Hepatocyte (in vitro differentiated cells): ENCODE measurements at regions not wholly inside any gene's neighbourhood (a gene's known extent, or its start where the extent isn't known, plus 50 kb on each side); places are given as distances from the start of the nearest gene placed in this dataset.

Source experiments
- DNase-seq: peaks from one replicate; pipeline ENCODE4 v3.0.0-alpha.2; 2016; ENCODE audit warnings: low spot score
- H2AFZ ChIP-seq: fragments of 200-600 bp; sonication (generic); 2 replicates; pipeline ENCODE4 v1.6.0; 2016; ENCODE audit warnings: antibody characterized with exemption, mild to moderate bottlenecking
- H3K27ac ChIP-seq: fragments of 200-600 bp; sonication (generic); 2 replicates; pipeline ENCODE4 v1.5.1; 2016; ENCODE audit warnings: mild to moderate bottlenecking
- H3K27me3 ChIP-seq: fragments of 200-600 bp; sonication (generic); 2 replicates; pipeline ENCODE4 v1.6.1; 2016
- H3K36me3 ChIP-seq: fragments of 200-600 bp; sonication (generic); replicated peaks from 2 replicates; pipeline ENCODE4 v1.5.1; 2016; ENCODE audit warnings: low read depth; ENCODE audit not compliant: insufficient read depth
- H3K4me1 ChIP-seq: fragments of 200-600 bp; sonication (generic); 2 replicates; pipeline ENCODE4 v1.5.1; 2016; ENCODE audit warnings: mild to moderate bottlenecking, moderate library complexity; ENCODE audit not compliant: insufficient read depth
- H3K4me2 ChIP-seq: fragments of 200-600 bp; sonication (generic); 2 replicates; pipeline ENCODE4 v1.6.0; 2016
- H3K4me3 ChIP-seq: fragments of 200-600 bp; sonication (generic); 2 replicates; pipeline ENCODE4 v1.5.1; 2016; ENCODE audit warnings: mild to moderate bottlenecking
- H3K79me2 ChIP-seq: fragments of 200-600 bp; sonication (generic); 2 replicates; pipeline ENCODE4 v1.6.0; 2017; ENCODE audit warnings: mild to moderate bottlenecking
- H3K9me2 ChIP-seq: fragments of 200-600 bp; sonication (generic); replicated peaks from 2 replicates; pipeline ENCODE4 v1.6.0; 2017; ENCODE audit warnings: mild to moderate bottlenecking; ENCODE audit not compliant: insufficient read depth
- H3K9me3 ChIP-seq: fragments of 200-600 bp; sonication (generic); 2 replicates; pipeline ENCODE4 v1.5.1; 2016; ENCODE audit warnings: low read depth, mild to moderate bottlenecking
- H4K20me1 ChIP-seq: fragments of 200-600 bp; sonication (generic); 2 replicates; pipeline ENCODE4 v1.6.0; 2016; ENCODE audit warnings: mild to moderate bottlenecking; ENCODE audit not compliant: insufficient read depth, poor library complexity, severe bottlenecking
- EZH2 ChIP-seq: fragments of 200-600 bp; sonication (generic); IDR thresholded peaks from 2 replicates; pipeline ENCODE4 v1.6.1; 2016; ENCODE audit warnings: antibody characterized with exemption, mild to moderate bottlenecking, borderline replicate concordance
- EZH2phosphoT487 ChIP-seq: fragments of 200-600 bp; sonication (generic); IDR thresholded peaks from one replicate; pipeline ENCODE4 v1.6.1; 2018; ENCODE audit warnings: antibody characterized with exemption, mild to moderate bottlenecking, low read depth, moderate library complexity; ENCODE audit not compliant: unreplicated experiment, severe bottlenecking
- WGBS: methylation state at CpG from one replicate; pipeline ENCODE4 v1.1.6; 2016; ENCODE audit warnings: low lambda C conversion rate; ENCODE audit errors: missing lambda C conversion rate; 5-methylcytosine and 5-hydroxymethylcytosine counted together
- TF ChIP-seq, protein P1 (sequence below): fragments of 200-600 bp; sonication (generic); IDR thresholded peaks from 2 replicates; pipeline ENCODE4 v1.5.1; 2016; ENCODE audit warnings: antibody characterized with exemption, mild to moderate bottlenecking; ENCODE audit not compliant: poor library complexity

DNA sequence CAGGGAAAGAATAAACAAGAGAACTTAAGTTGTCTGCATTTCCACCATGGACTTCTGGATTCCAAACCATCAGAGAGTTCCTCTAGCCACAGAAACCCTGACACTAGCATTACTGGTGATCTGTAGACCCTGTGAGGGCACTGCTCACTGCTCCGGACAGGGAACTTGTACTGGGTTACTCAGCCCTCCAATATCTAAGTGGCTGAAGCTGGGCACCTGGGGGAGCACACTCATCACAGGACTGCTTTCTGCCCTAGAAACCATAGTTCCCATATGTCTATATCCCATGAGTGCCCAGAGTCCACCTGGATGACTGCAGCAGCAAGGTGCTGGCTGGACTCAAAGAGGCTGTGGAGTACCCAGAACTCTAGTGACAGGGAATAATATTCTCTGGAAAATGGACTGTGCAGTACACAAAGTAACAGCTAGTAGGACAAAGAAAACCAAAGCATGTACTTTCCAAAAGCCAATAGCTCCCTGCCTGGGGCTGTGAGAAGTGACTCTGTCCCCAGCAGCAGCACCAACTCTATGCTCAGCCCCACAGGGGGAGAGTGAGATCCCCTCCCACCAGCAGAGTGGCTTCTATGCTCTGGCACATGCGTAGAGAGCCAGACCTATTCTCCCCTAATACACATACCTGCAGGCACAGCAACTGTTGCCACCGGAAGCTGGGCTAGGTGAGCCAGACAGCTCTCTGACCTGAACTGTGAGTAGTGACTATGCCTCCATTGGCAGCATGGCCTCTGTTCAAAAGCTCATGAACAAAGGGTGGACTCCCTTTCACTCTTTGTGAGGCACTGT lies 472.9 kb upstream of the FTMT start:
- no peak for DNase-seq

GRCh38 chr5:121380066-121380465 lies 471.6 kb upstream of the FTMT start:
- no peaks in the 10 kb centered on the region for H3K36me3 ChIP-seq
- H3K9me2 ChIP-seq: no peaks in the 10 kb centered on the region
- H3K4me1 ChIP-seq: no peaks in the 10 kb centered on the region
- H3K9me3 ChIP-seq: no peaks in the 10 kb centered on the region
- TF ChIP-seq, protein P1, sequence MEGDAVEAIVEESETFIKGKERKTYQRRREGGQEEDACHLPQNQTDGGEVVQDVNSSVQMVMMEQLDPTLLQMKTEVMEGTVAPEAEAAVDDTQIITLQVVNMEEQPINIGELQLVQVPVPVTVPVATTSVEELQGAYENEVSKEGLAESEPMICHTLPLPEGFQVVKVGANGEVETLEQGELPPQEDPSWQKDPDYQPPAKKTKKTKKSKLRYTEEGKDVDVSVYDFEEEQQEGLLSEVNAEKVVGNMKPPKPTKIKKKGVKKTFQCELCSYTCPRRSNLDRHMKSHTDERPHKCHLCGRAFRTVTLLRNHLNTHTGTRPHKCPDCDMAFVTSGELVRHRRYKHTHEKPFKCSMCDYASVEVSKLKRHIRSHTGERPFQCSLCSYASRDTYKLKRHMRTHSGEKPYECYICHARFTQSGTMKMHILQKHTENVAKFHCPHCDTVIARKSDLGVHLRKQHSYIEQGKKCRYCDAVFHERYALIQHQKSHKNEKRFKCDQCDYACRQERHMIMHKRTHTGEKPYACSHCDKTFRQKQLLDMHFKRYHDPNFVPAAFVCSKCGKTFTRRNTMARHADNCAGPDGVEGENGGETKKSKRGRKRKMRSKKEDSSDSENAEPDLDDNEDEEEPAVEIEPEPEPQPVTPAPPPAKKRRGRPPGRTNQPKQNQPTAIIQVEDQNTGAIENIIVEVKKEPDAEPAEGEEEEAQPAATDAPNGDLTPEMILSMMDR: no peak
- TF ChIP-seq EZH2: no peak
- no peak for TF ChIP-seq EZH2phosphoT487
- WGBS: 80% methylated on average over 2 of the region's 2 CpGs
- H2AFZ ChIP-seq: no peak overlapping the region
- H3K79me2 ChIP-seq: no peaks in the 10 kb centered on the region
- no peak for DNase-seq
- no peak overlapping the region for H3K27ac ChIP-seq
- no peaks in the 10 kb centered on the region for H4K20me1 ChIP-seq
- H3K4me2 ChIP-seq: no peak overlapping the region
- H3K4me3 ChIP-seq: no peak overlapping the region
- H3K27me3 ChIP-seq: no peaks in the 10 kb centered on the region

More for the DNA sequence above, 472.9 kb upstream of the FTMT start:
- WGBS: 87% methylated on average over 3 of the region's 3 CpGs
- no peak overlapping the region for H3K27ac ChIP-seq
- H3K4me3 ChIP-seq: no peak overlapping the region
- no peaks in the 10 kb centered on the region for H3K9me2 ChIP-seq
- H4K20me1 ChIP-seq: no peaks in the 10 kb centered on the region
- no peaks in the 10 kb centered on the region for H3K79me2 ChIP-seq
- no peaks in the 10 kb centered on the region for H3K4me1 ChIP-seq
- TF ChIP-seq, protein P1: no peak
- TF ChIP-seq EZH2phosphoT487: no peak
- TF ChIP-seq EZH2: no peak
- no peak overlapping the region for H3K4me2 ChIP-seq
- H3K36me3 ChIP-seq: no peaks in the 10 kb centered on the region
- no peaks in the 10 kb centered on the region for H3K27me3 ChIP-seq
- H3K9me3 ChIP-seq: no peaks in the 10 kb centered on the region
- H2AFZ ChIP-seq: no peak overlapping the region

DNA sequence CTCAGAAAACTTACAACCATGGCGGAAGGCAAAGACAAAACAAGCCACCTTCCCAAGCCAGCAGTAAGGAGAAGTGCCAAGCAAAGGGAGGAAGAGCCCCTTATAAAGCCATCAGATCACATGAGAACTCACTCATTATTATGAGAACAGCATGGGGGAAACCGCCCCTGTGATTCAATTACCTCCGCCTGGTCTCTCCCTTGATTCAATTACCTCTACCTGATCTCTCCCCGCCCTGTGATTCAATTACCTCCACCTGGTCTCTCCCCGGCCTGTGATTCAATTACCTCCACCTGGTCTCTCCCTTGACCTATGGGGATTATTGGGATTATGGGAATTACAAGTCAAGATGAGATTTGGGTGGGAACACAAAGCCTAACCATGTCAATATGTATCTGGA lies 467.3 kb upstream of the FTMT start:
- no peak overlapping the region for H3K27ac ChIP-seq
- no peaks in the 10 kb centered on the region for H3K9me2 ChIP-seq
- WGBS: 83% methylated on average over 5 of the region's 5 CpGs
- DNase-seq: no peak
- H3K4me3 ChIP-seq: no peak overlapping the region
- TF ChIP-seq, protein P1: no peak
- no peak for TF ChIP-seq EZH2
- no peak for TF ChIP-seq EZH2phosphoT487
- no peak overlapping the region for H2AFZ ChIP-seq
- no peaks in the 10 kb centered on the region for H4K20me1 ChIP-seq
- no peaks in the 10 kb centered on the region for H3K9me3 ChIP-seq
- H3K36me3 ChIP-seq: no peaks in the 10 kb centered on the region
- H3K79me2 ChIP-seq: no peaks in the 10 kb centered on the region
- H3K27me3 ChIP-seq: no peaks in the 10 kb centered on the region
- no peaks in the 10 kb centered on the region for H3K4me1 ChIP-seq
- no peak overlapping the region for H3K4me2 ChIP-seq
